H1 (cell line): ENCODE measurements at regions not wholly inside any gene's neighbourhood (a gene's known extent, or its start where the extent isn't known, plus 50 kb on each side); places are given as distances from the start of the nearest gene placed in this dataset.

Experiments
- CTCF ChIA-PET: fragments of 300-600 bp; sonication (Branson Sonifier 250); formaldehyde crosslinking; loops from one replicate; lab custom pipeline; 2021; ENCODE audit not compliant: partially characterized antibody; lab: Charles Lee
- POLR2A ChIA-PET: fragments of 300-600 bp; sonication (Branson Sonifier 250); formaldehyde crosslinking; loops from one replicate; lab custom pipeline; 2021; ENCODE audit warnings: inconsistent platforms; ENCODE audit not compliant: partially characterized antibody; lab: Charles Lee
- DNase-seq, 2 experiments: peaks; one replicate each; pipeline versions ENCODE4 v3.0.0 to v3.0.0-alpha.2; 2010 to 2022; ENCODE audit warnings: low spot score in 2 of 2, low read depth in 1 of 2, mixed read lengths in 1 of 2
- FAIRE-seq: peaks from 2 replicates; lab custom pipeline; 2011; peaks lifted over from hg19 to GRCh38; lab: Jason Lieb, UNC
- H2AFZ ChIP-seq: 2 replicates; pipeline ENCODE4 v1.8.1; 2012; ENCODE audit warnings: low read length, inconsistent platforms
- H2AK5ac ChIP-seq: 2 replicates; pipeline ENCODE4 v1.6.1; 2013; ENCODE audit warnings: low read depth, low read length
- H2BK120ac ChIP-seq: replicated peaks from 2 replicates; pipeline ENCODE3; 2013; ENCODE audit warnings: low read depth, low read length, inconsistent platforms
- H2BK12ac ChIP-seq: 2 replicates; pipeline ENCODE4 v1.6.1; 2013; ENCODE audit warnings: low read depth, low read length
- H2BK15ac ChIP-seq: 2 replicates; pipeline ENCODE4 v1.6.1; 2013; ENCODE audit warnings: low read length
- H2BK20ac ChIP-seq: 2 replicates; pipeline ENCODE4 v1.6.1; 2013; ENCODE audit warnings: low read length
- H2BK5ac ChIP-seq: 2 replicates; pipeline ENCODE4 v1.6.1; 2013; ENCODE audit warnings: low read depth, low read length
- H3K14ac ChIP-seq: 2 replicates; pipeline ENCODE4 v1.6.1; 2013; ENCODE audit warnings: inconsistent platforms; ENCODE audit not compliant: insufficient read length
- H3K18ac ChIP-seq: 2 replicates; pipeline ENCODE4 v1.6.1; 2013; ENCODE audit warnings: low read length; ENCODE audit errors: extremely low read depth
- H3K23ac ChIP-seq: 2 replicates; pipeline ENCODE4 v1.6.1; 2013; ENCODE audit warnings: inconsistent platforms; ENCODE audit not compliant: insufficient read length
- H3K23me2 ChIP-seq: 2 replicates; pipeline ENCODE4 v1.6.1; 2013; ENCODE audit warnings: low read depth, low read length
- H3K27ac ChIP-seq: 2 replicates; pipeline ENCODE4 v1.6.1; 2011; ENCODE audit warnings: low read depth, low read length, inconsistent platforms
- H3K27me3 ChIP-seq, 4 experiments: replicated peaks in 1 of 4; 1 replicate in 1 of 4; 2 replicates in 3 of 4; pipeline versions ENCODE4 v1.6.1 to v1.8.1; 2011 to 2013; ENCODE audit warnings: low read length in 3 of 4, mild to moderate bottlenecking in 3 of 4, inconsistent platforms in 2 of 4, mixed read lengths in 2 of 4, moderate library complexity in 1 of 4; ENCODE audit not compliant: control insufficient read depth in 3 of 4, insufficient read depth in 3 of 4; ENCODE audit errors: extremely low read depth in 1 of 4
- H3K36me3 ChIP-seq, 4 experiments: 2 replicates each; pipeline versions ENCODE4 v1.6.1 to v1.8.1; 2011 to 2013; ENCODE audit warnings: mild to moderate bottlenecking in 4 of 4, low read length in 3 of 4, moderate library complexity in 2 of 4, control low read depth in 1 of 4, inconsistent platforms in 1 of 4; ENCODE audit not compliant: insufficient read depth in 4 of 4, control insufficient read depth in 2 of 4
- H3K4ac ChIP-seq: replicated peaks from 2 replicates; pipeline ENCODE3; 2013; ENCODE audit warnings: low read length, low read depth, mixed read lengths, inconsistent platforms; ENCODE audit not compliant: insufficient read length
- H3K4me1 ChIP-seq, 4 experiments: replicated peaks in 1 of 4; 1 replicate in 1 of 4; 2 replicates in 3 of 4; pipeline versions ENCODE4 v1.6.1 to v1.8.1; 2011 to 2013; ENCODE audit warnings: low read length in 3 of 4, inconsistent platforms in 2 of 4, mixed read lengths in 1 of 4; ENCODE audit not compliant: insufficient read depth in 4 of 4, control insufficient read depth in 3 of 4
- H3K4me2 ChIP-seq, 2 experiments: 2 replicates each; pipeline versions ENCODE4 v1.6.1 to v1.8.1; 2011 to 2013; ENCODE audit warnings: low read depth in 2 of 2, low read length in 2 of 2, control low read depth in 1 of 2, inconsistent platforms in 1 of 2, mild to moderate bottlenecking in 1 of 2; ENCODE audit not compliant: insufficient read depth in 1 of 2
- H3K4me3 ChIP-seq, 4 experiments: fragments of 200-600, 300-600 bp in 1 of 4; sonication (generic), shearing (Covaris generic), sonication (Bioruptor Twin) in 1 of 4; 2 replicates each; pipeline versions ENCODE4 v1.5.1 to v1.8.1; 2011 to 2016; ENCODE audit warnings: low read length in 4 of 4, low read depth in 3 of 4, control low read depth in 2 of 4, inconsistent platforms in 2 of 4, mild to moderate bottlenecking in 2 of 4, mixed read lengths in 1 of 4, moderate library complexity in 1 of 4; ENCODE audit not compliant: insufficient read depth in 2 of 4; ENCODE audit errors: extremely low read depth in 1 of 4
- H3K56ac ChIP-seq: replicated peaks from 2 replicates; pipeline ENCODE3; 2013; ENCODE audit warnings: low read depth, mild to moderate bottlenecking, mixed read lengths, low read length, inconsistent platforms; ENCODE audit not compliant: insufficient read length
- H3K79me1 ChIP-seq: 2 replicates; pipeline ENCODE4 v1.6.1; 2013; ENCODE audit warnings: low read depth, low read length, control low read depth
- H3K79me2 ChIP-seq, 2 experiments: 2 replicates each; pipeline versions ENCODE4 v1.6.1 to v1.8.1; 2012 to 2013; ENCODE audit warnings: low read length in 2 of 2, mild to moderate bottlenecking in 2 of 2, inconsistent platforms in 1 of 2; ENCODE audit not compliant: insufficient read depth in 2 of 2, control insufficient read depth in 1 of 2
- H3K9ac ChIP-seq, 4 experiments: replicated peaks in 1 of 4; 1 replicate in 1 of 4; 2 replicates in 3 of 4; pipeline versions ENCODE4 v1.6.1 to v1.8.1; 2011 to 2013; ENCODE audit warnings: low read depth in 3 of 4, low read length in 3 of 4, control low read depth in 2 of 4, mild to moderate bottlenecking in 2 of 4, moderate library complexity in 2 of 4, inconsistent platforms in 1 of 4; ENCODE audit errors: extremely low read depth in 1 of 4
- H3K9me3 ChIP-seq, 2 experiments: 2 replicates each; pipeline versions ENCODE4 v1.6.1 to v1.8.1; 2012 to 2013; ENCODE audit warnings: mild to moderate bottlenecking in 2 of 2, moderate library complexity in 2 of 2, control low read depth in 1 of 2, inconsistent platforms in 1 of 2, low read depth in 1 of 2, low read length in 1 of 2, mixed read lengths in 1 of 2; ENCODE audit not compliant: insufficient read depth in 2 of 2
- H4K20me1 ChIP-seq, 2 experiments: replicated peaks in 1 of 2; 2 replicates each; pipeline versions ENCODE3 to v1.8.1; 2011 to 2013; ENCODE audit warnings: inconsistent platforms in 2 of 2, low read length in 2 of 2, mild to moderate bottlenecking in 1 of 2; ENCODE audit not compliant: insufficient read depth in 2 of 2, control insufficient read depth in 1 of 2
- H4K5ac ChIP-seq: 2 replicates; pipeline ENCODE4 v1.6.1; 2013; ENCODE audit warnings: low read length, low read depth, mixed read lengths, inconsistent platforms; ENCODE audit not compliant: insufficient read length
- H4K8ac ChIP-seq: 2 replicates; pipeline ENCODE4 v1.8.0; 2013; ENCODE audit warnings: mild to moderate bottlenecking, moderate library complexity, low read length, inconsistent platforms; ENCODE audit not compliant: insufficient read depth; ENCODE audit errors: extremely low read depth
- H4K91ac ChIP-seq: replicated peaks from 2 replicates; pipeline ENCODE3; 2013; ENCODE audit warnings: low read length, mixed read lengths, inconsistent platforms; ENCODE audit not compliant: insufficient read length
- BCL11A ChIP-seq, 2 experiments: IDR thresholded peaks; one replicate each; pipeline ENCODE4 v1.6.1; 2011; ENCODE audit warnings: low read depth in 2 of 2, low read length in 2 of 2, mild to moderate bottlenecking in 2 of 2
- E2F6 ChIP-seq: IDR thresholded peaks from 2 replicates; pipeline ENCODE4 v1.6.1; 2012; ENCODE audit warnings: inconsistent platforms
- HDAC6 ChIP-seq: IDR thresholded peaks from one replicate; pipeline ENCODE4 v1.7.1; 2012; ENCODE audit warnings: low read depth, mild to moderate bottlenecking, inconsistent platforms, low read length, moderate library complexity
- JUND ChIP-seq: IDR thresholded peaks from 2 replicates; pipeline ENCODE4 v1.6.1; 2011; ENCODE audit warnings: mild to moderate bottlenecking, improper control_type of control experiment, low read length
- RAD21 ChIP-seq, 2 experiments: IDR thresholded peaks in 1 of 2; conservative IDR thresholded peaks in 1 of 2; 2 replicates each; pipeline ENCODE4 v1.6.1; 2011; ENCODE audit warnings: low read depth in 2 of 2, low read length in 2 of 2, improper control_type of control experiment in 1 of 2, inconsistent platforms in 1 of 2, mild to moderate bottlenecking in 1 of 2, moderate library complexity in 1 of 2
- SIN3A ChIP-seq, 2 experiments: IDR thresholded peaks in 1 of 2; conservative IDR thresholded peaks in 1 of 2; 2 replicates each; pipeline ENCODE4 v1.6.1; 2011 to 2012; ENCODE audit warnings: low read length in 2 of 2, improper control_type of control experiment in 1 of 2, low read depth in 1 of 2, mild to moderate bottlenecking in 1 of 2
- SIRT6 ChIP-seq: IDR thresholded peaks from one replicate; pipeline ENCODE4 v1.7.1; 2012; ENCODE audit warnings: low read length, inconsistent platforms
- SP4 ChIP-seq: IDR thresholded peaks from 2 replicates; pipeline ENCODE4 v1.6.1; 2012; ENCODE audit warnings: low read length, inconsistent platforms
- TBP ChIP-seq: IDR thresholded peaks from 2 replicates; pipeline ENCODE4 v1.6.1; 2011; ENCODE audit warnings: low read depth, low read length, improper control_type of control experiment
- TCF12 ChIP-seq: IDR thresholded peaks from 2 replicates; pipeline ENCODE4 v1.6.1; 2011; ENCODE audit warnings: low read depth, mild to moderate bottlenecking, low read length
- WGBS, 2 experiments: shearing (Covaris generic) in 1 of 2; methylation state at CpG; one replicate each; pipeline versions ENCODE4 v1.1.6 to v1.1.7; 2013 to 2015; ENCODE audit warnings: low lambda C conversion rate in 2 of 2, mixed read lengths in 2 of 2, inconsistent platforms in 1 of 2, low coverage in 1 of 2, missing lambda C conversion rate in 1 of 2; ENCODE audit not compliant: insufficient replicate concordance in 2 of 2, insufficient coverage in 1 of 2, insufficient read length in 1 of 2; ENCODE audit errors: extremely low coverage in 1 of 2, missing lambda C conversion rate in 1 of 2; 5-methylcytosine and 5-hydroxymethylcytosine counted together

- 94% methylated on average over 2 of the region's 5 CpGs; no CpG with 5 or more reads in 1 of the 2 experiments for WGBS, 2 experiments
- H2AK5ac ChIP-seq: no peak overlapping the region
- no peak overlapping the region for H3K4me3 ChIP-seq
- no peak overlapping the region for H3K27ac ChIP-seq
- ChIA-PET CTCF (no interaction called here), POLR2A (no interaction called here)
- no peak overlapping the region for H3K56ac ChIP-seq
- H2BK20ac ChIP-seq: no peak overlapping the region
- H3K9me3 ChIP-seq: no peaks in the 10 kb centered on the region
- no peaks in the 10 kb centered on the region for H3K79me2 ChIP-seq
- H3K4ac ChIP-seq: no peak overlapping the region
- DNase-seq (no peak), FAIRE-seq (no peak)
- no peak for TF ChIP-seq TCF12
- TF ChIP-seq RAD21 (IDR thresholded peaks at IDR 0.05 in 1 of 2, conservative IDR thresholded peaks at IDR 0.05 in 1 of 2; ENCODE audit: low read depth in 2 of 2, low read length in 2 of 2): no peak
- TF ChIP-seq SIRT6: no peak
- no peak for TF ChIP-seq SIN3A (conservative IDR thresholded peaks at IDR 0.05 in 1 of 2, IDR thresholded peaks at IDR 0.05 in 1 of 2; ENCODE audit: low read depth in 1 of 2, low read length in 2 of 2)
- TF ChIP-seq JUND: no peak
- no peak for TF ChIP-seq BCL11A (IDR thresholded peaks at IDR 0.05; ENCODE audit: low read depth in 2 of 2, low read length in 2 of 2)
- no peak for TF ChIP-seq SP4
- no peak for TF ChIP-seq TBP
- TF ChIP-seq HDAC6: no peak
- no peak for TF ChIP-seq E2F6
- no peaks in the 10 kb centered on the region for H4K20me1 ChIP-seq
- no peak overlapping the region for H3K4me2 ChIP-seq
- no peak overlapping the region for H3K18ac ChIP-seq
- no peak overlapping the region for H4K91ac ChIP-seq
- H2AFZ ChIP-seq: no peak overlapping the region
- H2BK5ac ChIP-seq: no peak overlapping the region
- no peak overlapping the region for H3K23ac ChIP-seq
- H3K9ac ChIP-seq: no peak overlapping the region
- H2BK15ac ChIP-seq: no peak overlapping the region
- no peaks in the 10 kb centered on the region for H3K23me2 ChIP-seq
- H4K8ac ChIP-seq: no peak overlapping the region
- H3K14ac ChIP-seq: no peak overlapping the region
- H2BK12ac ChIP-seq: no peak overlapping the region
- no peaks in the 10 kb centered on the region for H3K79me1 ChIP-seq
- no peaks in the 10 kb centered on the region for H3K36me3 ChIP-seq
- no peak overlapping the region for H2BK120ac ChIP-seq
- H3K4me1 ChIP-seq: no peaks in the 10 kb centered on the region
- no peak overlapping the region for H4K5ac ChIP-seq
- H3K27me3 ChIP-seq: no peaks in the 10 kb centered on the region
Measured at GRCh38 chrX:5051831-5052491, 1176.7 kb downstream of the NLGN4X start.
